ENCODE measurements at regions not wholly inside any gene's neighbourhood (a gene's known extent, or its start where the extent isn't known, plus 50 kb on each side); places are given as distances from the start of the nearest gene placed in this dataset.

DNA sequence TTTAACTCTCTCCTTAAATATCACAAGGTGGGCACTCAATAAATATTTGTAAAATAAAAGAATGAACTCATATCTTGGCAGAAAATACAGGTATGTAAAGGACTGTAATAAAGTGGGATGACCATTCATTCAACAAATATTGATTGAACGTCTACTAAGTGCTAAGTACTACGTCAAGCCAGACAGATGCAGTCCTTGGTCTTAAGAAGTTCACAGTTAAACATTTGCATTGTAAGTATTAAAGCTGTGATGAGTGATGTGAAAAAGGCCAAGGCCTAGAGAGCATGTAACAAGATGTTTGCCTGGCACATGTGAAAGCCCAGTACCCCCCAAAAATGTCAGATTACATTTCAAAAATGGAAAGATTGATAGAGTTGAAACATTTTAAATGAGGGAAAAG, 130.1 kb upstream of the TMEM170B start:
- H3K4me3 ChIP-seq (ENCODE audit: low read depth, low read length), result no peak overlapping the region
- H3K27ac ChIP-seq (ENCODE audit: extremely low read depth, low read depth, low read length), result no peak overlapping the region
- H3K9me3 ChIP-seq (ENCODE audit: control insufficient read depth, insufficient read depth, low read depth, low read length), result no peaks in the 10 kb centered on the region
- ChIA-PET CTCF (interaction anchor here (0.6 to 0.8 kb wide), 2 partner anchors 264 to 663 kb away, joined by 3 to 4 read pairs; no protein-coding TSS in a partner anchor), POLR2A (no interaction called here)
- no peaks in the 10 kb centered on the region for H3K4me1 ChIP-seq (ENCODE audit: control insufficient read depth, insufficient read depth, low read length)
- no peaks in the 10 kb centered on the region for H3K36me3 ChIP-seq (ENCODE audit: control insufficient read depth in 2 of 2, insufficient read depth in 1 of 2, low read length in 2 of 2)
- TF ChIP-seq ZNF561 (tag by site-specific recombination; IDR thresholded peaks at IDR 0.05; ENCODE audit: borderline replicate concordance) (no peak), ZNF138 (tag by site-specific recombination; IDR thresholded peaks at IDR 0.05; ENCODE audit: borderline replicate concordance) (no peak)
- TF ChIP-seq, protein P1, sequence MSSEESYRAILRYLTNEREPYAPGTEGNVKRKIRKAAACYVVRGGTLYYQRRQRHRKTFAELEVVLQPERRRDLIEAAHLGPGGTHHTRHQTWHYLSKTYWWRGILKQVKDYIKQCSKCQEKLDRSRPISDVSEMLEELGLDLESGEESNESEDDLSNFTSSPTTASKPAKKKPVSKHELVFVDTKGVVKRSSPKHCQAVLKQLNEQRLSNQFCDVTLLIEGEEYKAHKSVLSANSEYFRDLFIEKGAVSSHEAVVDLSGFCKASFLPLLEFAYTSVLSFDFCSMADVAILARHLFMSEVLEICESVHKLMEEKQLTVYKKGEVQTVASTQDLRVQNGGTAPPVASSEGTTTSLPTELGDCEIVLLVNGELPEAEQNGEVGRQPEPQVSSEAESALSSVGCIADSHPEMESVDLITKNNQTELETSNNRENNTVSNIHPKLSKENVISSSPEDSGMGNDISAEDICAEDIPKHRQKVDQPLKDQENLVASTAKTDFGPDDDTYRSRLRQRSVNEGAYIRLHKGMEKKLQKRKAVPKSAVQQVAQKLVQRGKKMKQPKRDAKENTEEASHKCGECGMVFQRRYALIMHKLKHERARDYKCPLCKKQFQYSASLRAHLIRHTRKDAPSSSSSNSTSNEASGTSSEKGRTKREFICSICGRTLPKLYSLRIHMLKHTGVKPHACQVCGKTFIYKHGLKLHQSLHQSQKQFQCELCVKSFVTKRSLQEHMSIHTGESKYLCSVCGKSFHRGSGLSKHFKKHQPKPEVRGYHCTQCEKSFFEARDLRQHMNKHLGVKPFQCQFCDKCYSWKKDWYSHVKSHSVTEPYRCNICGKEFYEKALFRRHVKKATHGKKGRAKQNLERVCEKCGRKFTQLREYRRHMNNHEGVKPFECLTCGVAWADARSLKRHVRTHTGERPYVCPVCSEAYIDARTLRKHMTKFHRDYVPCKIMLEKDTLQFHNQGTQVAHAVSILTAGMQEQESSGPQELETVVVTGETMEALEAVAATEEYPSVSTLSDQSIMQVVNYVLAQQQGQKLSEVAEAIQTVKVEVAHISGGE (tag by site-specific recombination; conservative IDR thresholded peaks at IDR 0.05; ENCODE audit: low read depth), result no peak

DNA sequence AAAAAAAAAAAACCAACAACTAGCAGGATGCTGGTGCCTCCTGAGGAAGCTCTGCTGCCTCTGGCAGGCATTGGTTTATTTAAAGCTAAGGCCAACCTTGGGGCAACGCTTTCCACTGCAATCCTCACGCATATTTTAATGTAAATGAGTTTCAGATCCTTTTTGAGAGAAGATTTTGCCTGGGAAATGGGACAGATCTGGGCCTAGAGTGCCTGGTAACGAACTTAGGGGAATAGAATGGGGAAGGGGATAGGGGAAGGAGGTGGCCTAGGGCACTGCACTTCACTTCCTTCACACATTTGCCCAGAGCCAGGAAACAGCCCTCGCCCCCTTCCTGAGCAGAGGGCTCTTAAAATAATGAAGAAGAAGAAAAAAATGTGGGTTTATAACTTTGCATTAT, 132.7 kb upstream of the TMEM170B start:
- ChIA-PET POLR2A (no interaction called here), CTCF (interaction anchor here (0.7 to 1.0 kb wide), 2 partner anchors 11 to 260 kb away, joined by 5 to 6 read pairs; no protein-coding TSS in a partner anchor)
- no peaks in the 10 kb centered on the region for H3K4me1 ChIP-seq (ENCODE audit: control insufficient read depth, insufficient read depth, low read length)
- no peaks in the 10 kb centered on the region for H3K9me3 ChIP-seq (ENCODE audit: control insufficient read depth, insufficient read depth, low read depth, low read length)
- H3K27ac ChIP-seq (ENCODE audit: extremely low read depth, low read depth, low read length), result no peak overlapping the region
- no peaks in the 10 kb centered on the region for H3K36me3 ChIP-seq (ENCODE audit: control insufficient read depth in 2 of 2, insufficient read depth in 1 of 2, low read length in 2 of 2)
- no peak for TF ChIP-seq HOXD13 (CRISPR knock-in tag; IDR thresholded peaks at IDR 0.05; ENCODE audit: borderline replicate concordance)
- TF ChIP-seq, protein P2, sequence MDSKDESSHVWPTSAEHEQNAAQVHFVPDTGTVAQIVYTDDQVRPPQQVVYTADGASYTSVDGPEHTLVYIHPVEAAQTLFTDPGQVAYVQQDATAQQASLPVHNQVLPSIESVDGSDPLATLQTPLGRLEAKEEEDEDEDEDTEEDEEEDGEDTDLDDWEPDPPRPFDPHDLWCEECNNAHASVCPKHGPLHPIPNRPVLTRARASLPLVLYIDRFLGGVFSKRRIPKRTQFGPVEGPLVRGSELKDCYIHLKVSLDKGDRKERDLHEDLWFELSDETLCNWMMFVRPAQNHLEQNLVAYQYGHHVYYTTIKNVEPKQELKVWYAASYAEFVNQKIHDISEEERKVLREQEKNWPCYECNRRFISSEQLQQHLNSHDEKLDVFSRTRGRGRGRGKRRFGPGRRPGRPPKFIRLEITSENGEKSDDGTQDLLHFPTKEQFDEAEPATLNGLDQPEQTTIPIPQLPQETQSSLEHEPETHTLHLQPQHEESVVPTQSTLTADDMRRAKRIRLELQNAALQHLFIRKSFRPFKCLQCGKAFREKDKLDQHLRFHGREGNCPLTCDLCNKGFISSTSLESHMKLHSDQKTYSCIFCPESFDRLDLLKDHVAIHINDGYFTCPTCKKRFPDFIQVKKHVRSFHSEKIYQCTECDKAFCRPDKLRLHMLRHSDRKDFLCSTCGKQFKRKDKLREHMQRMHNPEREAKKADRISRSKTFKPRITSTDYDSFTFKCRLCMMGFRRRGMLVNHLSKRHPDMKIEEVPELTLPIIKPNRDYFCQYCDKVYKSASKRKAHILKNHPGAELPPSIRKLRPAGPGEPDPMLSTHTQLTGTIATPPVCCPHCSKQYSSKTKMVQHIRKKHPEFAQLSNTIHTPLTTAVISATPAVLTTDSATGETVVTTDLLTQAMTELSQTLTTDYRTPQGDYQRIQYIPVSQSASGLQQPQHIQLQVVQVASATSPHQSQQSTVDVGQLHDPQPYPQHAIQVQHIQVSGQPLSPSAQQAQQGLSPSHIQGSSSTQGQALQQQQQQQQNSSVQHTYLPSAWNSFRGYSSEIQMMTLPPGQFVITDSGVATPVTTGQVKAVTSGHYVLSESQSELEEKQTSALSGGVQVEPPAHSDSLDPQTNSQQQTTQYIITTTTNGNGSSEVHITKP (tag by site-specific recombination; IDR thresholded peaks at IDR 0.05), result no peak
- TF ChIP-seq ZNF114 (tag by site-specific recombination; IDR thresholded peaks at IDR 0.05), result no peak
- TF ChIP-seq, protein P3, sequence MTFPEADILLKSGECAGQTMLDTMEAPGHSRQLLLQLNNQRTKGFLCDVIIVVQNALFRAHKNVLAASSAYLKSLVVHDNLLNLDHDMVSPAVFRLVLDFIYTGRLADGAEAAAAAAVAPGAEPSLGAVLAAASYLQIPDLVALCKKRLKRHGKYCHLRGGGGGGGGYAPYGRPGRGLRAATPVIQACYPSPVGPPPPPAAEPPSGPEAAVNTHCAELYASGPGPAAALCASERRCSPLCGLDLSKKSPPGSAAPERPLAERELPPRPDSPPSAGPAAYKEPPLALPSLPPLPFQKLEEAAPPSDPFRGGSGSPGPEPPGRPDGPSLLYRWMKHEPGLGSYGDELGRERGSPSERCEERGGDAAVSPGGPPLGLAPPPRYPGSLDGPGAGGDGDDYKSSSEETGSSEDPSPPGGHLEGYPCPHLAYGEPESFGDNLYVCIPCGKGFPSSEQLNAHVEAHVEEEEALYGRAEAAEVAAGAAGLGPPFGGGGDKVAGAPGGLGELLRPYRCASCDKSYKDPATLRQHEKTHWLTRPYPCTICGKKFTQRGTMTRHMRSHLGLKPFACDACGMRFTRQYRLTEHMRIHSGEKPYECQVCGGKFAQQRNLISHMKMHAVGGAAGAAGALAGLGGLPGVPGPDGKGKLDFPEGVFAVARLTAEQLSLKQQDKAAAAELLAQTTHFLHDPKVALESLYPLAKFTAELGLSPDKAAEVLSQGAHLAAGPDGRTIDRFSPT (tag by site-specific recombination; IDR thresholded peaks at IDR 0.05), result no peak
- TF ChIP-seq, protein P4, sequence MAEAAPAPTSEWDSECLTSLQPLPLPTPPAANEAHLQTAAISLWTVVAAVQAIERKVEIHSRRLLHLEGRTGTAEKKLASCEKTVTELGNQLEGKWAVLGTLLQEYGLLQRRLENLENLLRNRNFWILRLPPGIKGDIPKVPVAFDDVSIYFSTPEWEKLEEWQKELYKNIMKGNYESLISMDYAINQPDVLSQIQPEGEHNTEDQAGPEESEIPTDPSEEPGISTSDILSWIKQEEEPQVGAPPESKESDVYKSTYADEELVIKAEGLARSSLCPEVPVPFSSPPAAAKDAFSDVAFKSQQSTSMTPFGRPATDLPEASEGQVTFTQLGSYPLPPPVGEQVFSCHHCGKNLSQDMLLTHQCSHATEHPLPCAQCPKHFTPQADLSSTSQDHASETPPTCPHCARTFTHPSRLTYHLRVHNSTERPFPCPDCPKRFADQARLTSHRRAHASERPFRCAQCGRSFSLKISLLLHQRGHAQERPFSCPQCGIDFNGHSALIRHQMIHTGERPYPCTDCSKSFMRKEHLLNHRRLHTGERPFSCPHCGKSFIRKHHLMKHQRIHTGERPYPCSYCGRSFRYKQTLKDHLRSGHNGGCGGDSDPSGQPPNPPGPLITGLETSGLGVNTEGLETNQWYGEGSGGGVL (tag by site-specific recombination; IDR thresholded peaks at IDR 0.05), result no peak
- H3K4me3 ChIP-seq (ENCODE audit: low read depth, low read length), result no peak overlapping the region

DNA sequence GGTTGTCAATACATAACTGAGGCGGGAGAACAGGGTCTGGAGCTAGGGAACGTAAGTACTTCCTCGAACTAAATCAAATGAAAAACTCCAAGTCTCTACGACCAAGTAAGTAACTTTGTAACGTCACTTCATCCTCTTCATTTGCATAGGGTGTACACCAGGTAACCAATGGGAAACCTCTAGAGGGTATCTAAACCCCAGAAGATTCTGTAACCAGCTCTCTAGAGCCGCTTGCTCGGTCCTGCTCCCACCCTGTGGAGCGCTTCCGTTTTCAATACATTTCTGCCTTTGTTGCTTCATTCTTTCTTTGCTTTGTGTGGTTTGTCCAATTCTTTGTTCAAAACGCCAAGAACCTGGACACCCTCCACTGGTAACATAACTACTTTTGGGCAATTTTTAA, 133.5 kb upstream of the TMEM170B start:
- Histone ChIP-seq H3K9me3 (ENCODE audit: control insufficient read depth, insufficient read depth, low read depth, low read length) (no peaks in the 10 kb centered on the region), H3K4me1 (ENCODE audit: control insufficient read depth, insufficient read depth, low read length) (no peaks in the 10 kb centered on the region), H3K36me3 (ENCODE audit: control insufficient read depth in 2 of 2, insufficient read depth in 1 of 2, low read length in 2 of 2) (no peaks in the 10 kb centered on the region), H3K27ac (ENCODE audit: extremely low read depth, low read depth, low read length) (no peak overlapping the region), H3K4me3 (ENCODE audit: low read depth, low read length) (no peak overlapping the region)
- POLR2A ChIA-PET, result no interaction called here
- CTCF ChIA-PET, result interaction anchor here (0.6 to 1.0 kb wide), 2 partner anchors 10 to 178 kb away, joined by 3 to 5 read pairs; no protein-coding TSS in a partner anchor
- TF ChIP-seq, protein P5, sequence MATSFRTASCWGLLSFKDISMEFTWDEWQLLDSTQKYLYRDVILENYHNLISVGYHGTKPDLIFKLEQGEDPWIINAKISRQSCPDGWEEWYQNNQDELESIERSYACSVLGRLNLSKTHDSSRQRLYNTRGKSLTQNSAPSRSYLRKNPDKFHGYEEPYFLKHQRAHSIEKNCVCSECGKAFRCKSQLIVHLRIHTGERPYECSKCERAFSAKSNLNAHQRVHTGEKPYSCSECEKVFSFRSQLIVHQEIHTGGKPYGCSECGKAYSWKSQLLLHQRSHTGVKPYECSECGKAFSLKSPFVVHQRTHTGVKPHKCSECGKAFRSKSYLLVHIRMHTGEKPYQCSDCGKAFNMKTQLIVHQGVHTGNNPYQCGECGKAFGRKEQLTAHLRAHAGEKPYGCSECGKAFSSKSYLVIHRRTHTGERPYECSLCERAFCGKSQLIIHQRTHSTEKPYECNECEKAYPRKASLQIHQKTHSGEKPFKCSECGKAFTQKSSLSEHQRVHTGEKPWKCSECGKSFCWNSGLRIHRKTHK (tag by site-specific recombination; IDR thresholded peaks at IDR 0.05), result no peak
- TF ChIP-seq ZNF530 (tag by site-specific recombination; IDR thresholded peaks at IDR 0.05; ENCODE audit: low read depth), result no peak
- TF ChIP-seq GLI2 (tag by site-specific recombination; IDR thresholded peaks at IDR 0.05; ENCODE audit: borderline replicate concordance, low read depth), result no peak
- TF ChIP-seq ZNF223 (tag by site-specific recombination; IDR thresholded peaks at IDR 0.05), result no peak
- TF ChIP-seq, protein P6, sequence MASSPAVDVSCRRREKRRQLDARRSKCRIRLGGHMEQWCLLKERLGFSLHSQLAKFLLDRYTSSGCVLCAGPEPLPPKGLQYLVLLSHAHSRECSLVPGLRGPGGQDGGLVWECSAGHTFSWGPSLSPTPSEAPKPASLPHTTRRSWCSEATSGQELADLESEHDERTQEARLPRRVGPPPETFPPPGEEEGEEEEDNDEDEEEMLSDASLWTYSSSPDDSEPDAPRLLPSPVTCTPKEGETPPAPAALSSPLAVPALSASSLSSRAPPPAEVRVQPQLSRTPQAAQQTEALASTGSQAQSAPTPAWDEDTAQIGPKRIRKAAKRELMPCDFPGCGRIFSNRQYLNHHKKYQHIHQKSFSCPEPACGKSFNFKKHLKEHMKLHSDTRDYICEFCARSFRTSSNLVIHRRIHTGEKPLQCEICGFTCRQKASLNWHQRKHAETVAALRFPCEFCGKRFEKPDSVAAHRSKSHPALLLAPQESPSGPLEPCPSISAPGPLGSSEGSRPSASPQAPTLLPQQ (tag by site-specific recombination; IDR thresholded peaks at IDR 0.05), result no peak
- TF ChIP-seq, protein P7, sequence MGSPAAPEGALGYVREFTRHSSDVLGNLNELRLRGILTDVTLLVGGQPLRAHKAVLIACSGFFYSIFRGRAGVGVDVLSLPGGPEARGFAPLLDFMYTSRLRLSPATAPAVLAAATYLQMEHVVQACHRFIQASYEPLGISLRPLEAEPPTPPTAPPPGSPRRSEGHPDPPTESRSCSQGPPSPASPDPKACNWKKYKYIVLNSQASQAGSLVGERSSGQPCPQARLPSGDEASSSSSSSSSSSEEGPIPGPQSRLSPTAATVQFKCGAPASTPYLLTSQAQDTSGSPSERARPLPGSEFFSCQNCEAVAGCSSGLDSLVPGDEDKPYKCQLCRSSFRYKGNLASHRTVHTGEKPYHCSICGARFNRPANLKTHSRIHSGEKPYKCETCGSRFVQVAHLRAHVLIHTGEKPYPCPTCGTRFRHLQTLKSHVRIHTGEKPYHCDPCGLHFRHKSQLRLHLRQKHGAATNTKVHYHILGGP (tag by site-specific recombination; IDR thresholded peaks at IDR 0.05), result no peak
